B cell (primary cell): ENCODE measurements at regions not wholly inside any gene's neighbourhood (a gene's known extent, or its start where the extent isn't known, plus 50 kb on each side); places are given as distances from the start of the nearest gene placed in this dataset.

Experiments
- CTCF ChIP-seq: fragments of 200-600 bp; IDR thresholded peaks from one replicate; pipeline ENCODE4 v1.8.0; 2022; ENCODE audit warnings: antibody characterized with exemption, mild to moderate bottlenecking
- EZH2 ChIP-seq: IDR thresholded peaks from 2 replicates; pipeline ENCODE4 v1.6.1; 2012; ENCODE audit warnings: borderline replicate concordance, low read depth, mild to moderate bottlenecking, moderate library complexity, low read length; ENCODE audit not compliant: insufficient read depth, poor library complexity, severe bottlenecking

GRCh38 chr5:96322865-96323264, 110.2 kb downstream of the PCSK1 start:
- TF ChIP-seq CTCF: no peak
- no peak for TF ChIP-seq EZH2
